GM18868 (cell line): ENCODE measurements at regions not wholly inside any gene's neighbourhood (a gene's known extent, or its start where the extent isn't known, plus 50 kb on each side); places are given as distances from the start of the nearest gene placed in this dataset.
A peak's percentile ranks its signal among the peaks of the same experiment; 100 is the strongest.

Source experiments
- ATAC-seq: cut with Tn5 transposase; IDR thresholded peaks from one replicate; pipeline ENCODE4 v1.9.1; 2021; ENCODE audit warnings: mild to moderate bottlenecking, moderate library complexity; ENCODE audit not compliant: unreplicated experiment

DNA sequence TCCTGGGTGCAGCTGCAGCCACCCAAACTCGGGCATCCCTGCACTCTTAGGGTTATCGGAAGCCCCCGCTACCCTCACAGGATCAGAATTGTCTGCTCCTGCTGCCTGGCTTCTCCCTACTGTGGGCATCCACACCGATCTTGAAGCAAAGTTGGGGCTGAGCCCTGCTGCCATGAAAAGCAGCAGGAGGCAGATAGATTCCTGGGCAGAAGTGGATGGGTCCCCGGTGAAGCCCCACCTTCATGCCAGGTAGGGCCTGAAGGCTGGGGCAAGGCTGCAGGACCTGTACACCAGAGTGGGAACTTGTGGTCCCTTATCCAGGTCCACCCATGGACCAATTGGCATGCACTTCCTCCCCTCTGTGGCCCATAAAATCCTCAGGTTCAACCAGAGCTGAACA, 922.6 kb upstream of the KCND2 start:
- no peak for ATAC-seq

GRCh38 chr7:119351320-119351719, 921.7 kb upstream of the KCND2 start:
- ATAC-seq: no peak

DNA sequence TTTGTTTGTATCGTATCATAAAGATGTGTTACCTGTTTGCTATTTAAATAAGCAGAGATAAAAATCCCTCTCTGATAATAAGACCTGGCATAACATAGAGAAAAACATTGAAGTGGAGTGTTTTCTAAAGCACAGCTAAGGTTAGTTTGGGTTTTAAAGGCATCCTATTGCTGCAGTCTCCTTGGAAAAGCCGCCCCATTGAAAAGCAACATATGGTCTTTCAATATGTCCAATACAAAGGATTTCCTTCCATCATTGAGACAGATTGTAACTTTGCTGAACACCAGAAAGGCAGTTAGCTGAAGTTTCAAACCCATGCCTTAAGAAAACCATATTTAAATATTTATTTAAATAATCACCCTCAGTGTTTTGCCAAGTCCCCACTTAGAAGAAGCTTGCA, 898.5 kb upstream of the KCND2 start:
- no peak for ATAC-seq

DNA sequence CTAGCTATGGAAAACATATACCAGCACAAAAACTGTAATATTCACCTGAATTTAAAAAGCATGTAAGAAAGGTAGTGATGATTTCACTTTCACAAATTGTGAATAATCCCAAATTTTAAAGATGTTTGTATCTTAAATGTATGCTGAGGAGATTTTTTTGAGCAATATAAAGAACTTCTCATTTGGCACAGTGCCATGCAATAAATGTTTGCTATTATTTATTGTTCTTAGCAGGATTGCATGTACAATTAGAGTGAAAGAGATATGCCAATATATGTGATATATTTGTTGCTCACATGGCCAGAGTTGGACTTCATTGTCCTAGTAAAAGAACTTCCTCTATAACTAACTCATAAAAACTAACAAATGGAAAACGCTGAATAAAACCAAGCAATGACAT, 895.1 kb upstream of the KCND2 start:
- ATAC-seq: no peak

DNA sequence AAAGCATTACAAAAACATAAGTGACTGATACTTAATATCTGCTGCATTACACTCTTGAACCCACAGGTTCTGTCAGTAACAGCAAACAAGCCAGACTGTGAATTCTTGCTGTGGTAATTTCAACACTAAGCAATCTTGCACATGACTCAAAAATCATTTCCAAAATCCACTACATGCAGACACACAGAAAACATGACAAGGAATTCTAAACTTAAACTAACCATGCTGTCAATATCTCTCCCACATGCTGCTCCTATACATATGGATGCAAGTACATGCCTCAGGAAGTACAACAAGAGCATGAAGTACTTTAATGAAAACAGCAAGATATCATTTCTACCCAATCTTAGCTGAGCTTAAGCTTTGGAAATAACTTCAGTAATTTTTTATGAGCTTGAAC, 890.2 kb upstream of the KCND2 start:
- ATAC-seq: no peak

DNA sequence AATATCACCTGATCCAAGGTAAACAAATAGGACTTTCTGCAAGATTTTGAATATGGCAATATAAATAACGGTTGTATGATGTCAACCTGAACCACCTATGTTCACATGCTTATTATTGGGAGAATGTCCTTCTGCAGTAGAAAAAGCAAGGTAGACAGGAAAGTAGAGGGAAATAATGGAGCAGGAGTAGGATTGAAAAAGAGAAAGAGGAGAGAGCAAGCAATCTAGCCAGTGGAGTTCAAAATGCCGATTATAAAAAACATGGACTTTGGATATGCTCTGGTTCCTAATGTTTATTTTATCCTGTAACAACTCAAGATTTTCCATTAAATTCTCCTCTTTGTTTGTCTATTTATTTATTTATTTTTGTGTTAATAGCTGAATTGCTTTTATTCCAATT, 878.0 kb upstream of the KCND2 start:
- no peak for ATAC-seq

DNA sequence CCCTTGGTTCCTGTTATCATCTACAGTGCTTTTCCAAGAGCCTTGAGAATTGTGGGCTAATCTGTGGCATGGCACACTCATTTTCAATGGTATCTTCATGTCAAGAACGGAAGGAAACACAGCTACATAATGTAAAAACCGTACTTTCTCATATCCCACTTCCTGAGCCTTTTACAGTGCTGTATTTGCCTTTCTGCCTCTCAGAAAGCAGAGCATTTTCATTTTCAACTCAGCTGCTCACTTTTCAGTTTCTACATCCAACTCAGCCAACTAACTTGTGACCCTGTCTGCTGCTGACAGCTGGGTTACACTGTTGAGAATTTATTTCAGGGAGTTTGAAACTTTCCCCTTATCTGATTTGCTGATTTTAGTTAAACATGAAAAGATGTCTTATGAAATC, 875.8 kb upstream of the KCND2 start:
- ATAC-seq: peak; percentile 97

DNA sequence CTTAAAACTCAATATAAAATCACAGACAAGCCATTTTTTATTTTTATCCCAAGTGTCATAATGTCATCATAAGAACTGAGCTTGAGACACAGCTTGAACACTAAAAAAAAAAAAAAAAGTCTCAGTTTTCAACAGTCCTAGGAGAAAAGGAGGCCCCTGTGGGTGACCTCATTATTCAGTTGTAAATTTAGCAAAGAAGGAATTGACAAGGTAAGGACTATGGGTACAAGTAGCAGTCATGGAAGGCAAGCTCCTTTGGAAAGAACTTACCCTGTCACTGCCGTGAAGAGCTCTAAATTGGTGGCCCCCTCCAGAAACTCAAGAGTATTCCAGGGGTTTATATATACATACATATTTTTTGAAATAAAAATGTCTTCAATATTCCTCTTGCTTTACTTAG, 864.4 kb upstream of the KCND2 start:
- ATAC-seq: no peak

- ATAC-seq: no peak
Observed at GRCh38 chr7:119413314-119413805, 859.6 kb upstream of the KCND2 start.

GRCh38 chr7:119415682-119416081, 857.3 kb upstream of the KCND2 start:
- ATAC-seq: no peak

DNA sequence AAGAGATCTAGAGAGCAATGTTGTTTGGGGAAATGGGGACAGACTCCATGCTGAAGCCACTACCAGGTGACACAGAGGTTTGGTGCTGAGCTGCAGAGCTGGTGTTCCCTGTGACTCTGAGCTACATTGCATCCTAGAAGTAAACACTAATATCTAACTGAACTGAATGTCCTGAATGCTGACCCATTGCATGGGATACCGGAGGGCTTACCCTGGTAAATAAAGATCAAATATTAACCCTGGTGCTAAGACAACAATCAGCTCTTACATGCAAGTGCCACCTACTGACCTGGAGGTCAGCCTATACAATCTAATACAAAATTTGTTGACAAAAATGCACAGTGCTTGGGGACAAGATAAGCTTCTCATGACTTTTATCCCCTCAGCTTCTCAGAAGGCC, 851.3 kb upstream of the KCND2 start:
- ATAC-seq: no peak

DNA sequence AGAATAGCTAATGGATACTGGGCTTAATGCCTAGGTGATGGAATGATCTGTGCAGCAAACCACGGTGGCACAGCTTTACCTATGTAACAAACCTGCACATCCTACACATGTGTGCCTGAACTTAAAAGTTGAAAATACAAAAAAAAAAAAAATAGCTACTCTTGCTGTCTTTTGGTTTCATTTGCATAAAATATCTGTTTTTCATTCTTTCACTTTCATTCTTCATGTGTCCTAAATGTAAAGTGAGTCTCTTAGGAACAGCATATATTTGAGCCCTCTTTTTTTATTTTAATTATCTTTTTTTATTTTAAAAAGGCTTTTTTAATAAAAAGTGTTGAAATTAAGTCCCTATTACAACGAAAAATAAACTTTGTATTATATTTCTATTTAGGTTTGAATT, 836.1 kb upstream of the KCND2 start:
- peak; percentile 43 for ATAC-seq

DNA sequence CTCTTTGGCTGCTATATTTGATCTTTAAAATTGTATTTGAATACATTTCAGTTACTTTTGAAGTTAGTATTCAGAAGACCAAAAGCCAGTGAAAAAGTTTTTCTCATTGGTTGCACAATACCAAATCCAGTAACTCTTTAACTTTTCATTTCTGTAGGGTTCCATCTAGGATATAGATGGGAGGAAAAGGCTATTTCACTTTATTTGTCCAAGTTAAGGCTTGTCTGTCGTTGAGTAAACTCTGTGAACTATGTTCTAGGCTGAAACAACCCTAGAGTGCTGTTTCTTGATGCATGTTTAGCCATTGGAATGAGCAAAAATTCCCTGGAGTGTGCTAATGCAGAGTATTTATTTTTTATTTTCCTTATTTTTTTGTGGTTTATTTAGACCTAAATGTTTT, 834.7 kb upstream of the KCND2 start:
- ATAC-seq: no peak

DNA sequence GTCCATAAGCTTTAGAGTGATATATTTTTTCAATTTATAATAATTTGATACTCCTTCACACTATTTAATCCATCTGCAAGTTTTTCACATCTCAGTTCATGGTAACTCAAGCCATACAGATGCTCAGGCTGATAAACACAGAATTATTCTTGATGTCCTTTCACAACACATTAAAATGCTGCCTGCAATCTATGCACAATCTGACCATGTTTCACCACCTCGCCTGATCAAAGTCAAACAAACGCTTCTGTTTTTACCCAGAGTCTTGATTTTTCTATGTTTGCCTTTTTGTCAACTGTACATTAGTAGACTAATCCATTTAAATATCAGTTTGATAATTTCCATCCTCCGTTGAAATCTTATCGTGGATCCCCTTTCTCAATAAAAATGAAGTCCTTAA, 833.8 kb upstream of the KCND2 start:
- no peak for ATAC-seq

- ATAC-seq: no peak
Observed at GRCh38 chr7:119452401-119452800, 820.6 kb upstream of the KCND2 start.

DNA sequence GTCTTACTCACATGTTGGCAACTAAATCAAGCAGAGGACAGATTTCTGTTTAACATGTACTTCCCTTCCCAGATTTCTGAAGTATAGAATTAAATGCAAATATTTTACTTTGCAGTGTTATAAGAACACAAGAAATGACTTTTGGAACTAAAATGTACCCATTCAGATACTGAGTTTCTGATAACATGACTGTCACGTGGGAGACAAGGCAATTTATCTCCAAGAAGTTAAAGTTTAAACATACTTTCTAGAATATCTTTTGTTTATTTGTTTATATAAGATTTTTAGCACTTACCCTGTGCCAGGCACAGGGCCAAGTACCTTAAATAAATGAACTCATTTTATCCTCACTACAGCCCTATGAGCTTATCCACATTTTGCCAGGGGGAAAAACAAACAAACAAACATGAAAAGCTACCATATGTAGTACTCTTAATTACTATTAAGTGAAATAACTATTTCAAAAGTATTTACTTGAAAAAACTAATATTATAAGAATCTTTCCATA, 807.1 kb upstream of the KCND2 start:
- no peak for ATAC-seq

DNA sequence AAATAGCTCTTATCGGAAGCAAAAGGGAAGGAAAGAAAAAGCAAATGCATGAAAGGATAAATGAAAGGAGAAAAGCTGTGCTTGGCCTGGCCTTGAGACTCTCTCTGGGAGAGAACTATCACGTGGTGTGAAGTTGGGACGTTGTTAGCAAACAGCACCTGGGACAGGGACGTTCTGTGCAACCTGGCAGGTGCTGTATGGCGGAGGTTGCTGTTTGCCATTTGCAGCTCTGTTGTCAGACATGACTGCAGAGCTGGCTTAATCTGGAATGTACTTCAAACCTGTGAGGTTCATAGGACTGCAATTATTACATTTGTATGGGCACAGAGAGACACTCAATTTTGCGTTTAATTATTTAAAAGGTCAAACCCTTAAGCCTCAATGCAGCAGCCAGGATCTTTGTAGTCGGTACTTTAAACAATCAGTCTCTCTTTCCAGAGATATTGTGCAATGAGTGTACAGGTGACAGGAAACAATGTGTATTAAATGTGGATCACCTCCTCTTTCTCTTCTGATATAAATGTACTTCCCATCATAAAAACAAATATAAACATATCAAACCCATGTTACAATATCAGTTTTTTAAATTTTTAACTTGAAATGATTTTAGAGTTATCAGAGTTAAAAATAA, 800.5 kb upstream of the KCND2 start:
- no peak for ATAC-seq

DNA sequence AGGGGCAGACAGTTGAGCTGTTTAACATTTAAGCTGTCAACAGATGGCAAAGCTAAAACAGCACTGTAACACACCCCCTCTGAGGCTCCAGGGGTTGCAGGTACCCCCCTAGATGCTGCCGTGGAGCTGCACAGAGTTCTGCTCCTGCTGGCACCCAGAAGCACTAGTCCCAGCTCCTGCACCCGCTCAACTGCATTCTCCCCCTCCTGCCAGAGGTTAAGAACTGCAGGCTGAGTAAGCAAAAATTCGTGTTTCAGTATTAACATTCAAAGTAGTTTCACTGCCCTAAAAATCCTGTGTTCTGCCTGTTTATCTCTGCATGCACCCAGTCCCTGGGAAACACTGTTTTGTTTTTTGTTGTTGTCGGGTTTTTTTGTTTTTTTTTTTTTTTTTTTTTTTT, 790.8 kb upstream of the KCND2 start:
- ATAC-seq: peak; percentile 98

- ATAC-seq: no peak
Observed at GRCh38 chr7:119482671-119483070, 790.3 kb upstream of the KCND2 start.

DNA sequence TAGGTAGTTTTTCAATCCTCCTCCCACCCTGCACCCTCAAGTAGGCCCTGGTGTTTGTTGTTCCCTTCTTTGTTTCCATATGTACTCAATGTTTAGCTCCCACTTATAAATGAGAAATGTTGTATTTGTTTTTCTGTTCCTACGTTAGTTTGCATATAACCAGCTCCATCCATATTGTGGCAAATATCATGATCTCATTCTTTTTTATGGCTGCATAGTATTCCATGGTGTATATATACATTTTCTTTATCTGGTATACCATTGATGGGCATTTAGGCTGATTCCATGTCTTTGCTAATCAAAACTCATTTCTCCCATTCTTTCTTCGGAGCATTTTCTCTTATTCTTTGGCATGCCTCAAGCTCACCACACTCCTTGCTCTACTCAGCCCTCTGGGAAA, 789.6 kb upstream of the KCND2 start:
- no peak for ATAC-seq

GRCh38 chr7:119514326-119514725, 758.6 kb upstream of the KCND2 start:
- no peak for ATAC-seq

DNA sequence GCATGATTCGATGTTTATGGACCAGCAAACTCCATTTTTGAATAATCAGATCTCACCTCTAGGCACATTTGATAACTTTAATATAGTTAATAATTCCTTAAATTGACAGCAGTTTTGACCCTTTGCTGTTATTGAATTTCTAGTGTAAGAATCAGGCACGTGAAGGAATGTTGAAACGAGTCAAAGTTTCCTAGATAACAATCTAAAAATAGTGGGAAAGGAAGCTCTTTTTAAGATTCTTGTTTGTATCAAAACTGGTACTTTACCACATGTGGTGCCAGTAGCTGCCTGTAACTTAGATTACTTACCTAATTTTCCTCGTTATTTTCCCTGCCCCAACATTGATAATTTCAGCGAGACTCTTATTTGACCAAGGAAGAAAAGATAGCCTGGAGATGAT, 757.8 kb upstream of the KCND2 start:
- ATAC-seq: no peak

GRCh38 chr7:119515962-119516361, 757.0 kb upstream of the KCND2 start:
- ATAC-seq: no peak
